Chondrocyte (in vitro differentiated cells): ENCODE measurements at regions not wholly inside any gene's neighbourhood (a gene's known extent, or its start where the extent isn't known, plus 50 kb on each side); places are given as distances from the start of the nearest gene placed in this dataset.

ENCODE experiments used
- DNase-seq: peaks from one replicate; pipeline ENCODE4 v3.0.0; 2021; ENCODE audit warnings: mixed read lengths, low spot score
- H3K27ac Mint-ChIP-seq: one replicate; pipeline ENCODE4 v1.8.0; 2021; ENCODE audit warnings: mild to moderate bottlenecking, moderate library complexity, mixed read lengths; ENCODE audit not compliant: unreplicated experiment
- H3K27me3 Mint-ChIP-seq: 2 replicates; pipeline ENCODE4 v1.8.0; 2021; ENCODE audit warnings: low read depth, mixed read lengths
- H3K36me3 Mint-ChIP-seq: 2 replicates; pipeline ENCODE4 v1.8.0; 2021; ENCODE audit warnings: low read depth, mixed read lengths
- H3K4me1 Mint-ChIP-seq: 2 replicates; pipeline ENCODE4 v1.8.0; 2021; ENCODE audit warnings: low read depth, mild to moderate bottlenecking, mixed read lengths
- H3K4me3 Mint-ChIP-seq: one replicate; pipeline ENCODE4 v1.8.0; 2021; ENCODE audit warnings: mild to moderate bottlenecking, moderate library complexity, mixed read lengths; ENCODE audit not compliant: unreplicated experiment
- H3K9me3 Mint-ChIP-seq: 2 replicates; pipeline ENCODE4 v1.8.0; 2021; ENCODE audit warnings: low read depth, mixed read lengths
- CTCF ChIP-seq: fragments of 200-600 bp; sonication (generic); IDR thresholded peaks from 2 replicates; pipeline ENCODE4 v1.5.0; 2021; ENCODE audit warnings: antibody characterized with exemption, mild to moderate bottlenecking, moderate library complexity

- Mint-ChIP-seq H3K27me3 (peaks cover 70% of the 10 kb centered on the region), H3K4me1 (no peaks in the 10 kb centered on the region), H3K9me3 (peaks cover 18% of the 10 kb centered on the region), H3K36me3 (peaks cover 2% of the 10 kb centered on the region), H3K27ac (no peak overlapping the region), H3K4me3 (no peak overlapping the region)
- TF ChIP-seq CTCF = no peak
- DNase-seq = no peak
Observed at GRCh38 chr1:204736836-204737235, 51.3 kb upstream of the LRRN2 start.

GRCh38 chr1:204738506-204738905 is 53.0 kb upstream of the LRRN2 start:
- Mint-ChIP-seq H3K36me3 (peaks cover 2% of the 10 kb centered on the region), H3K4me3 (no peak overlapping the region), H3K27ac (no peak overlapping the region), H3K4me1 (no peaks in the 10 kb centered on the region), H3K27me3 (peaks cover 73% of the 10 kb centered on the region), H3K9me3 (peaks cover 18% of the 10 kb centered on the region)
- TF ChIP-seq CTCF = no peak
- no peak for DNase-seq

GRCh38 chr1:204740354-204740753 is 54.8 kb upstream of the LRRN2 start:
- Mint-ChIP-seq H3K4me3 (no peak overlapping the region), H3K4me1 (no peaks in the 10 kb centered on the region), H3K27me3 (peaks cover 71% of the 10 kb centered on the region), H3K9me3 (peaks cover 18% of the 10 kb centered on the region), H3K36me3 (peaks cover 2% of the 10 kb centered on the region), H3K27ac (no peak overlapping the region)
- no peak for DNase-seq
- no peak for TF ChIP-seq CTCF

DNA sequence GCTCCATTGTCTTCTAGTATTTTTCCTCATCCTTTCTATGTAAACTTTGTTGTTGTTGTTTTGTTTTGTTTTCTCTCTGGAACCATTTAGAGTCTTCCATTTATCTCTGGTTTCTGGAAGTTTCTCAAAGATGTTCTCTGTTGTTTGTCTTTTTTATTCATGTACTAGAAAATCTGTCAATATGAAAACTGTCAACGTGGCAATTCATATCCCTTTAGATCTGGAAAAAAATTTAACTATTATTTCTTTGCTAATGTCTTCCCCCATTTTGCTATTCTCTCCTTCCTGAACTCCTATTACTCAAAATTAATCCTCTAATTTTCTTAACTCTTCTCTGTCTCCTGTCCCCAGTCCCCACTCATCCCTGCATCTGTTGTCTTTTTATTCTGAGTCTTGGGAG is 55.9 kb upstream of the LRRN2 start:
- DNase-seq = no peak
- no peak for TF ChIP-seq CTCF
- Mint-ChIP-seq H3K36me3 (peaks cover 2% of the 10 kb centered on the region), H3K9me3 (peaks cover 18% of the 10 kb centered on the region), H3K4me3 (no peak overlapping the region), H3K27ac (no peak overlapping the region), H3K27me3 (peaks cover 62% of the 10 kb centered on the region), H3K4me1 (no peaks in the 10 kb centered on the region)

DNA sequence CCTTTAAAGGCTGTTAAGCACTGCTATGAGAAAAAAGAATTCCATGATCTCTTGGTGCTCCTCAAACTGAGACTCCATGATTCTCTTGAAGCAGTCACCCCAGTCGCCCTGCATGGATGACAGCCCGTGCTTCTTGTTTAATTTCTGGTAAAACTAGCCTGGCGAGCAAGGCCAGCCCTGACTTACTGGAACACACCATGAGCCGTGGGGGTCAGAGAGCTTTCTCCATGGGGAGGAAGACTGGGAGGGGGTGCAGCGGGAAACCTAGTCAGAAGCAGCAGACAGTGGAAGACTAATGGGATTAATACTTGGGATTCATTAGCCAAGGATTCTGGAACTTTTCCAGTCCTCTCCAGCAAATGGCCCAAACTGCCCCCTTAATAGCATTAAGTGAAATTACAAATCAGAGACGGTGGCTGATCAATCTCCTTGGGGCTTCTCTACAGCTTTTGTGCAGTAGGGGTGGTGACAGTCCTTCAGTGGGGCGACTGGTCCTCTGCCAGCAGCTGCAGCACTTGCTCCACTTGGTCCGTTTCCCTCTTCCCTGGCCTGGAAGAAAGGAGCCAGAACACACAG is 57.2 kb upstream of the LRRN2 start:
- no peak for TF ChIP-seq CTCF
- Mint-ChIP-seq H3K9me3 (peaks cover 14% of the 10 kb centered on the region), H3K27me3 (peaks cover 58% of the 10 kb centered on the region), H3K36me3 (peaks cover 2% of the 10 kb centered on the region), H3K27ac (no peak overlapping the region), H3K4me1 (no peaks in the 10 kb centered on the region), H3K4me3 (no peak overlapping the region)
- no peak for DNase-seq
